D721Med (cell line): ENCODE measurements at regions not wholly inside any gene's neighbourhood (a gene's known extent, or its start where the extent isn't known, plus 50 kb on each side); places are given as distances from the start of the nearest gene placed in this dataset.

ENCODE experiments used
- DNase-seq: peaks from one replicate; pipeline ENCODE4 v3.0.0; 2011; ENCODE audit warnings: low spot score; ENCODE audit not compliant: insufficient read length
- FAIRE-seq: peaks from 2 replicates; lab custom pipeline; 2011; peaks lifted over from hg19 to GRCh38; lab: Jason Lieb, UNC
- CTCF ChIP-seq: IDR thresholded peaks from 2 replicates; pipeline ENCODE4 v1.5.1; 2012; ENCODE audit warnings: mild to moderate bottlenecking, control low read depth; ENCODE audit not compliant: insufficient read depth; ENCODE audit errors: missing control alignments

- FAIRE-seq (no peak), DNase-seq (no peak)
- TF ChIP-seq CTCF = no peak
Measured at GRCh38 chr1:56050911-56051310, 528.5 kb downstream of the PLPP3 start.

GRCh38 chr1:56045477-56045876, 533.9 kb downstream of the PLPP3 start:
- no peak for FAIRE-seq
- no peak for TF ChIP-seq CTCF
- no peak for DNase-seq

- FAIRE-seq = no peak
- no peak for DNase-seq
- no peak for TF ChIP-seq CTCF
Measured at GRCh38 chr1:56045062-56045461, 534.3 kb downstream of the PLPP3 start.

GRCh38 chr1:56036479-56036878, 542.9 kb downstream of the PLPP3 start:
- FAIRE-seq = no peak
- TF ChIP-seq CTCF = no peak
- no peak for DNase-seq

- FAIRE-seq (no peak), DNase-seq (no peak)
- TF ChIP-seq CTCF = no peak
Measured at GRCh38 chr1:56034847-56035481, 544.4 kb downstream of the PLPP3 start.

- no peak for TF ChIP-seq CTCF
- FAIRE-seq = no peak
- no peak for DNase-seq
Measured at GRCh38 chr1:56034222-56034621, 545.1 kb downstream of the PLPP3 start.

GRCh38 chr1:56033321-56034037, 545.9 kb downstream of the PLPP3 start:
- no peak for TF ChIP-seq CTCF
- FAIRE-seq (no peak), DNase-seq (no peak)
